ENCODE measurements at regions not wholly inside any gene's neighbourhood (a gene's known extent, or its start where the extent isn't known, plus 50 kb on each side); places are given as distances from the start of the nearest gene placed in this dataset.
"Not testable (repeated sequence)": the region's sequence is repeated elsewhere in the genome, so short reads cannot be mapped to it uniquely, and the experiment has no call there.

GRCh38 chr16:16763449-16763848, 384.5 kb downstream of the NPIPA7 start:
- H3K27ac ChIP-seq, result no peak overlapping the region
- TF ChIP-seq CTCF (conservative IDR thresholded peaks at IDR 0.05) (no peak), ZFX (IDR thresholded peaks at IDR 0.05) (no peak)

- H3K27ac ChIP-seq, result not testable (repeated sequence)
Observed at GRCh38 chr16:16770717-16771116, 391.8 kb downstream of the NPIPA7 start.

DNA sequence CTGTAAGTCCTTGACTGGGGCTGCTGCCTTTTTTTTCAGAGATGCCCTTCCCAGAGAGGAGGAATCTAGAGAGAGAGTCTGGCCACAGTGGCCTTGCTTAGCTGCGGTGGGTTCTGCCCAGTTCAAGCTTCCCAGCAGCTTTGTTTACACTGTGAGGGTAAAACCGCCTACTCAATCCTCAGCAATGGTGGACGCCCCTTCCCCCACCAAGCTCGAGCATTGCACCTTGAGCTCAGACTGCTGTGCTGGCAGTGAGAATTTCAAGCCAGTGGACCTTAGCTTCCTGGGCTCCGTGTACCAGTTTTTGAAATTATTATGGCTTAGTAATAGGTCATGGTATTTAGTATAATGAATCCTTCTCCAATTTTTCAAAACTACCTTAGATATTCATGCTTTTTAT, 395.4 kb downstream of the NPIPA7 start:
- TF ChIP-seq ZFX (IDR thresholded peaks at IDR 0.05) (no peak), CTCF (conservative IDR thresholded peaks at IDR 0.05) (no peak)

GRCh38 chr16:16778332-16778731, 399.4 kb downstream of the NPIPA7 start:
- H3K27ac ChIP-seq, result no peak overlapping the region
- TF ChIP-seq CTCF (conservative IDR thresholded peaks at IDR 0.05) (no peak), ZFX (IDR thresholded peaks at IDR 0.05) (no peak)

More for the DNA sequence above, 395.4 kb downstream of the NPIPA7 start:
- H3K27ac ChIP-seq, result no peak overlapping the region

DNA sequence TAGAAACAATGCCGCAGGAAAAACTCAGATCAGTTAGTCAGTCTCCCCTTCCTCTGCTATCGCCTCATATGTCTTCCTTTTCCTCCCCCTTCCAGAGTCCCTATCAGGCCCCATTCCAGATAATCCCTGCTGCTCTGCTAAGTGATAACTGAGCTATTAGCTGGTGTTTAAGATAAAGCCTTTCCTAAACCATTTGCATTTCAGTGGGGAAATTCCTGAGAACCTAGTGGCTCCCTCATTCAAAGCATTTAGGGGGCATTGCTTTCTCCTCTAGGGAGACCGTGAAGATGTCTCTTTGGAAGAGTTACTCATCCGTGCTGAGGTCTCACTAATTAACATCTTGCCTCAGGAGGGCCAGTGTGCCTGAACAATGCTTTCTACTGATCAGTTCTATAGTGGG, 401.6 kb downstream of the NPIPA7 start:
- no peak overlapping the region for H3K27ac ChIP-seq
- TF ChIP-seq ZFX (IDR thresholded peaks at IDR 0.05), result no peak
- no peak for TF ChIP-seq CTCF (conservative IDR thresholded peaks at IDR 0.05)

DNA sequence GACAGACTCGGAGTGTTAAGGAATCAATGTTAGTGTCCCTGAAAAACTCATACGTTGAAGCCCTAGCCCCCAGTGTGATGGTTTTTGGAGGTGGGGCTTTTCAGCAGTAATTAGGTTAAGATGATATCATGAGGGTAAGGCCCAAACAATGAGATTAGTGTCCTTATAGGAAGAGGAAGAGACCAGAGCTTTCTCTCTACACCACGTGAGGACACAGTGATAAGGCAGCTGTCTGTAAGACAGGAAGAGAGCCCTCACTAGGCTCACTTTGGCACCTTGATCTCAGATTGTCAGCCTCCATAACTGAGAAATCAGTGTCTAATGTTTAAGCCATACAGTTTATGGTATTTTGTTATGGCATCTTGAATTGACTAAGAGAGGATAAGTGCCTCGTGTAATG, 403.2 kb downstream of the NPIPA7 start:
- H3K27ac ChIP-seq, result no peak overlapping the region

GRCh38 chr16:16788004-16788403, 409.1 kb downstream of the NPIPA7 start:
- TF ChIP-seq ZFX (IDR thresholded peaks at IDR 0.05) (no peak), CTCF (conservative IDR thresholded peaks at IDR 0.05) (no peak)
- H3K27ac ChIP-seq, result no peak overlapping the region

More for the DNA sequence above, 403.2 kb downstream of the NPIPA7 start:
- TF ChIP-seq ZFX (IDR thresholded peaks at IDR 0.05) (no peak), CTCF (conservative IDR thresholded peaks at IDR 0.05) (no peak)

- TF ChIP-seq ZFX (IDR thresholded peaks at IDR 0.05), result no peak
- TF ChIP-seq CTCF (conservative IDR thresholded peaks at IDR 0.05), result no peak
- H3K27ac ChIP-seq, result no peak overlapping the region
Observed at GRCh38 chr16:16790597-16790996, 411.7 kb downstream of the NPIPA7 start.

All from C4-2B (cell line).